ENCODE measurements at regions not wholly inside any gene's neighbourhood (a gene's known extent, or its start where the extent isn't known, plus 50 kb on each side); places are given as distances from the start of the nearest gene placed in this dataset.
"Not testable (repeated sequence)": the region's sequence is repeated elsewhere in the genome, so short reads cannot be mapped to it uniquely, and the experiment has no call there.

- not testable (repeated sequence) for H3K4me3 ChIP-seq (ENCODE audit: low read depth, low read length); H3K27ac ChIP-seq (ENCODE audit: low read depth); DNase-seq (ENCODE audit: extremely low spot score); H3K4me1 ChIP-seq (ENCODE audit: insufficient read depth); H3K36me3 ChIP-seq (ENCODE audit: insufficient read depth)
- WGBS = 65% methylated on average over 5 of the region's 5 CpGs
Measured at GRCh38 chr14:48266201-48266600, 590.8 kb upstream of the MDGA2 start.

GRCh38 chr14:48261436-48261835 is 586.0 kb upstream of the MDGA2 start:
- Histone ChIP-seq H3K4me3 (ENCODE audit: low read depth, low read length) (no peak overlapping the region), H3K27ac (ENCODE audit: low read depth) (no peak overlapping the region), H3K36me3 (ENCODE audit: insufficient read depth) (no peaks in the 10 kb centered on the region), H3K4me1 (ENCODE audit: insufficient read depth) (no peaks in the 10 kb centered on the region)
- WGBS = 85% methylated on average over 1 of the region's 1 CpG
- DNase-seq (ENCODE audit: extremely low spot score) = no peak

GRCh38 chr14:48260394-48261295 is 585.2 kb upstream of the MDGA2 start:
- H3K4me3 ChIP-seq (ENCODE audit: low read depth, low read length); H3K4me1 ChIP-seq (ENCODE audit: insufficient read depth); H3K27ac ChIP-seq (ENCODE audit: low read depth); DNase-seq (ENCODE audit: extremely low spot score); H3K36me3 ChIP-seq (ENCODE audit: insufficient read depth): not testable (repeated sequence)
- 91% methylated on average over 10 of the region's 10 CpGs for WGBS

- not testable (repeated sequence) for H3K4me3 ChIP-seq (ENCODE audit: low read depth, low read length); DNase-seq (ENCODE audit: extremely low spot score); H3K36me3 ChIP-seq (ENCODE audit: insufficient read depth); H3K27ac ChIP-seq (ENCODE audit: low read depth); H3K4me1 ChIP-seq (ENCODE audit: insufficient read depth)
- 91% methylated on average over 8 of the region's 8 CpGs for WGBS
Measured at GRCh38 chr14:48259876-48260275, 584.5 kb upstream of the MDGA2 start.

GRCh38 chr14:48259232-48259631 is 583.8 kb upstream of the MDGA2 start:
- not testable (repeated sequence) for DNase-seq (ENCODE audit: extremely low spot score); H3K4me3 ChIP-seq (ENCODE audit: low read depth, low read length)
- 77% methylated on average over 5 of the region's 5 CpGs for WGBS

GRCh38 chr14:48258703-48259102 is 583.3 kb upstream of the MDGA2 start:
- H3K4me3 ChIP-seq (ENCODE audit: low read depth, low read length); H3K27ac ChIP-seq (ENCODE audit: low read depth); H3K4me1 ChIP-seq (ENCODE audit: insufficient read depth); DNase-seq (ENCODE audit: extremely low spot score); H3K36me3 ChIP-seq (ENCODE audit: insufficient read depth): not testable (repeated sequence)
- 80% methylated on average over 9 of the region's 9 CpGs for WGBS

More at GRCh38 chr14:48259232-48259631, 583.8 kb upstream of the MDGA2 start:
- H3K27ac ChIP-seq (ENCODE audit: low read depth); H3K36me3 ChIP-seq (ENCODE audit: insufficient read depth); H3K4me1 ChIP-seq (ENCODE audit: insufficient read depth): not testable (repeated sequence)

GRCh38 chr14:48253020-48253419 is 577.6 kb upstream of the MDGA2 start:
- DNase-seq (ENCODE audit: extremely low spot score) = no peak
- WGBS = 87% methylated on average over 4 of the region's 4 CpGs
- H3K4me3 ChIP-seq (ENCODE audit: low read depth, low read length) = no peak overlapping the region
- no peaks in the 10 kb centered on the region for H3K36me3 ChIP-seq (ENCODE audit: insufficient read depth)
- H3K4me1 ChIP-seq (ENCODE audit: insufficient read depth) = no peaks in the 10 kb centered on the region
- H3K27ac ChIP-seq (ENCODE audit: low read depth) = no peak overlapping the region

- no peak for DNase-seq (ENCODE audit: extremely low spot score)
- Histone ChIP-seq H3K4me3 (ENCODE audit: low read depth, low read length) (no peak overlapping the region), H3K27ac (ENCODE audit: low read depth) (no peak overlapping the region), H3K4me1 (ENCODE audit: insufficient read depth) (no peaks in the 10 kb centered on the region), H3K36me3 (ENCODE audit: insufficient read depth) (no peaks in the 10 kb centered on the region)
- WGBS = 81% methylated on average over 5 of the region's 5 CpGs
Measured at GRCh38 chr14:48251290-48251689, 575.9 kb upstream of the MDGA2 start.

- H3K4me3 ChIP-seq (ENCODE audit: low read depth, low read length) = no peak overlapping the region
- DNase-seq (ENCODE audit: extremely low spot score) = no peak
- no peaks in the 10 kb centered on the region for H3K36me3 ChIP-seq (ENCODE audit: insufficient read depth)
- H3K4me1 ChIP-seq (ENCODE audit: insufficient read depth) = no peaks in the 10 kb centered on the region
- H3K27ac ChIP-seq (ENCODE audit: low read depth) = no peak overlapping the region
- 77% methylated on average over 5 of the region's 5 CpGs for WGBS
Measured at GRCh38 chr14:48250575-48250974, 575.2 kb upstream of the MDGA2 start.

- no peaks in the 10 kb centered on the region for H3K36me3 ChIP-seq (ENCODE audit: insufficient read depth)
- 71% methylated on average over 2 of the region's 2 CpGs for WGBS
- DNase-seq (ENCODE audit: extremely low spot score) = no peak
- no peak overlapping the region for H3K27ac ChIP-seq (ENCODE audit: low read depth)
- no peak overlapping the region for H3K4me3 ChIP-seq (ENCODE audit: low read depth, low read length)
- no peaks in the 10 kb centered on the region for H3K4me1 ChIP-seq (ENCODE audit: insufficient read depth)
Measured at GRCh38 chr14:48247977-48248376, 572.6 kb upstream of the MDGA2 start.

GRCh38 chr14:48243900-48244299 is 568.5 kb upstream of the MDGA2 start:
- no peaks in the 10 kb centered on the region for H3K4me1 ChIP-seq (ENCODE audit: insufficient read depth)
- no peak for DNase-seq (ENCODE audit: extremely low spot score)

GRCh38 chr14:48229091-48229490 is 553.7 kb upstream of the MDGA2 start:
- DNase-seq (ENCODE audit: extremely low spot score) = no peak
- Histone ChIP-seq H3K36me3 (ENCODE audit: insufficient read depth) (no peaks in the 10 kb centered on the region), H3K4me1 (ENCODE audit: insufficient read depth) (no peaks in the 10 kb centered on the region), H3K27ac (ENCODE audit: low read depth) (no peak overlapping the region), H3K4me3 (ENCODE audit: low read depth, low read length) (no peak overlapping the region)

More at GRCh38 chr14:48243900-48244299, 568.5 kb upstream of the MDGA2 start:
- no peak overlapping the region for H3K27ac ChIP-seq (ENCODE audit: low read depth)
- H3K36me3 ChIP-seq (ENCODE audit: insufficient read depth) = no peaks in the 10 kb centered on the region
- H3K4me3 ChIP-seq (ENCODE audit: low read depth, low read length) = no peak overlapping the region
- WGBS = 89% methylated on average over 3 of the region's 3 CpGs

- no peak for DNase-seq (ENCODE audit: extremely low spot score)
- Histone ChIP-seq H3K36me3 (ENCODE audit: insufficient read depth) (no peaks in the 10 kb centered on the region), H3K27ac (ENCODE audit: low read depth) (no peak overlapping the region), H3K4me3 (ENCODE audit: low read depth, low read length) (no peak overlapping the region), H3K4me1 (ENCODE audit: insufficient read depth) (no peaks in the 10 kb centered on the region)
- WGBS = 90% methylated on average over 13 of the region's 13 CpGs
Measured at GRCh38 chr14:48193893-48194292, 518.5 kb upstream of the MDGA2 start.

- WGBS = 90% methylated on average over 1 of the region's 1 CpG
- not testable (repeated sequence) for H3K4me1 ChIP-seq (ENCODE audit: insufficient read depth); H3K27ac ChIP-seq (ENCODE audit: low read depth); DNase-seq (ENCODE audit: extremely low spot score); H3K4me3 ChIP-seq (ENCODE audit: low read depth, low read length); H3K36me3 ChIP-seq (ENCODE audit: insufficient read depth)
Measured at GRCh38 chr14:48149624-48150023, 474.2 kb upstream of the MDGA2 start.

Data from urinary bladder (tissue), 3 donors.